HG03064 (cell line): ENCODE measurements at regions not wholly inside any gene's neighbourhood (a gene's known extent, or its start where the extent isn't known, plus 50 kb on each side); places are given as distances from the start of the nearest gene placed in this dataset.

Experiments used
- ATAC-seq: cut with Tn5 transposase; IDR thresholded peaks from one replicate; pipeline ENCODE4 v1.9.1; 2021; ENCODE audit warnings: low read depth; ENCODE audit not compliant: unreplicated experiment

- no peak for ATAC-seq
Measured at GRCh38 chr22:48689206-48689605, 1138.5 kb downstream of the BRD1 start.

GRCh38 chr22:48688366-48688765, 1139.3 kb downstream of the BRD1 start:
- ATAC-seq: no peak

GRCh38 chr22:48687606-48688005, 1140.1 kb downstream of the BRD1 start:
- ATAC-seq: no peak

DNA sequence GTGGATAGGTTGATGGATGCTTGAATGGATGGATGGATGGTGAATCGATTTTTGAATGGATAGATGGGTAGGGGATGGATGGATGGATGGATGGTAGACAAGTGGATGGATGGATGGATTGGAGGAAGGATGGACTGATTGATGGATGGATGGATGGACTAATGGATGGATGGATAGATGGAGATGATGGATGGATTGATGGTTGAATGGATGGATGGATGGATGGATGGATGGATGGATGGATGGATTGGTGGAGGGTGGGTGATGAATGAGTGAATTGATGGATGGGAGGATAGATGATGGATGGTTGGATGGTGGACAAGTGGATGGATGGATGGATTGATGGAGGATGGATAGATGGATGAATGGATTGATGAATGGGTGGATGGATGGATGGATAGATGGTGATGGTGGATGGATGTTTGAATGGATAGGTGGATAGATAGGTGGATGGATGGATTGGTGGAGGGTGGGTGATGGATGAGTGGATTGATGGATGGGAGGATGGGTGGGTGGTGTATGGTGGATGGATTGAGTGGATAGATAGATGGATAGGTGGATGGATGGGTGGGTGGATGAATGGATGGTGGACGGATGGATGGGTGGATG, 1140.9 kb downstream of the BRD1 start:
- ATAC-seq: no peak

DNA sequence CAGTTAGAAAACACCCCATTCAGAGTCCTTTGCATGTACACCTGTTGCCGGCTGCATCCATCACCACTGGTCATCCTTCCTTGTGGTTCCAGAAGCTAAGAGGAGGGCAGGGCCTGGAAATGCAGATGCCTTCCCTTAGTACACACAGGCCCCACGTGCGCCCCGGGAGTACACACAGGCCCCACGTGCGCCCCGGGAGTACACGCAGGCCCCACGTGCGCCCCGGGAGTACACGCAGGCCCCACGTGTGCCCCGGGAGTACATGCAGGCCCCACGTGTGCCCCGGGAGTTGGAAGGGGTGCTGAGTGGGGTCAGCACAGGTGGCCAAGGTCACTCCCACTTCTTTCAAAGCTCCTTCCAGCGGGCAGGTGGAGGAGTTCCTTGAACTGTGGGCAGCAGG, 1141.9 kb downstream of the BRD1 start:
- ATAC-seq: no peak

- no peak for ATAC-seq
Measured at GRCh38 chr22:48683640-48684039, 1144.0 kb downstream of the BRD1 start.

DNA sequence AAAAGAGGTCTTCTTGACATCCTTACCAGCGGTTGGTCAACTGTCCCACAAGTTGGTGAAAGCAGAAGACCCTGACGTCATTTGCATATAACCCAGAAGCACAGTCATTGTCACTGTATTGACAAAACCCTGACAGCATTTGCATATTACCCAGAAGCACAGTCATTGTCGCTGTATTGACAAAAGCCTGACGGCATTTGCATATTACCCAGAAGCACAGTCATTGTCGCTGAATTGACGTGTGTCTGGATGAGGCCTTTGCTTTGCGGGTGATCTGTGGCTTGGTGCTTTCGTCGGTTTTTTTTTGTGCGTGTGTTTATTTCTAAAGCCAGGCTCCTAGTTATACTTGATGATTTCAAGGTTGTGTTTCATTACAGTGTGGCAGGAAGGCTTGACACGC, 1145.2 kb downstream of the BRD1 start:
- ATAC-seq: no peak

DNA sequence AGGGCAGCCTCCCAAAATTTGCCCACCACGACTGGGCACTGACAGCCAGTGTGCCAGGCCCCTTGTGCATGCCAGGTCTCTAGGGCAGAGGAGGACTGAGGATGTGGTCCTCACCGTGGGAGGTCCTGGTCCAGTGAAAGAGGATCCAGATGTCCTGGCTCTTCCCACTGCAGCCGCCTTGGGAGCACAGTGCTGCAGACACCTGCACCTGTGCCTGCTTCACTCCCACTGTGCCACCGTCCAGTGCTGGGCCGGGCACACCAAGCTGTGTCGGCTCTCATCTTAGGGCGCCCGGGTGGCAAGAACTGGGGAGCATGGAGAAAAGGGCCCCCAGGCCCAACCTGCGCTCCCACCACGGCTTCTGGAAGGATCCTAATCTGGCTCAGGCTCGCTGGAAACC, 1147.1 kb downstream of the BRD1 start:
- no peak for ATAC-seq

DNA sequence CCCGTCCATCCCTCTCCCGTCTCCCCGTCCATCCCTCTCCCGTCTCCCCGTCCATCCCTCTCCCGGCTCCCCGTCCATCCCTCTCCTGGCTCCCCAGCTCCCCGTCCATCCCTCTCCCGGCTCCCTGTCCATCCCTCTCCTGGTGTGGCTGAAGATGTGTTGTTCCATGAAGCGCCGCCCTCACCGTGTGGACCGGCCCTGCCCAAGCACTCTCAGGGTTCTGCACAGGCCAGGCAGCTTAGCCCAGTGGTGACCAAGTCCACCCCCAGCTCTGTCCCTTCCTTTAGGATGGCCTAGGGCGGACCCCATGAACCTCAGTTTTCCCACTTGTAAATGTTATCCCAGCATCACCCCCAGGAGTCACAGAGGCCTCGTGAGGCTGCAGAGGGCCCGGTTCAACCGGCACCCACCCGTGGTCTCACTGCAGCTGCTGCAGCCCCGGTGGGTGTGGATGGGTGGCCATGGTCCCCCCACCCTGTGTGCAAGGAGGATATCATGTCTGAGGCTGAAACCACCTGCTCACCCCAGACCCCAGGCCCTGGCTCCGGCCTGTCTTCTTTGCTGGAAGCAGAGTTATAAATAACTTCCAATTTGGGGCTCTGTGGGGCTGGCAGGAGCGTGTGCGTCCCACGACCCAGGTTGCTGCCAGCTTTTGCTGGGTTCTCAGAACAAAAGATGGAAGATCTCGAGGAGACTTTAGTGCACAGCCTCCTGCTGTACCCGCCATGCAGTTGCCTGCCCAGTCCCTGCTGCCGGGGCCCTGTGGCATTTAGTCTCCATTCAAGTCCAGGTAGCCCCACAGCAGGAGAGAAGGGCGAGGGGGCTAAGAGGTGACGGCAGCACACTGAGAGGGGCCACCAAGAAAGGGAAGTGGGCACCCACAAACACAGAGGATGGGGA, 1147.8 kb downstream of the BRD1 start:
- ATAC-seq: no peak

- no peak for ATAC-seq
Measured at GRCh38 chr22:48678171-48679135, 1149.2 kb downstream of the BRD1 start.

GRCh38 chr22:48677621-48678020, 1150.1 kb downstream of the BRD1 start:
- ATAC-seq: no peak

DNA sequence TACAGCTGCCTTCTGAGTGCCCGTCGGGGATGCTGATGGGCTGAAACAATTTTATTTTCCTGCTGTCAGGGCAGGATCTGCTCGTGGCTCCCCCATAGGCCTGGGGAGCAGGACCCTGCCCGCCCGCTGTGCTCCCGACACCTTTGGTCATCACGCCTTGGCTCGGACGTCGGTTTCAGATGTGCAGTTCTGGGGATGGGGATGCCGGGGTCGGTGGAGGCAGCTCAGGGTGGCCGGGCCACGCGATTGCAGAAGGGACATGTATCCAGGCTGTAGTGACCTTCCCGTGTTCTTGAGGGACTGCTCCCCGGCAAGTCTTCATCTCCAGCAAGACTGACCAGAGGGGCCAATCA, 1150.5 kb downstream of the BRD1 start:
- ATAC-seq: no peak

GRCh38 chr22:48676266-48677167, 1151.2 kb downstream of the BRD1 start:
- ATAC-seq: no peak

- ATAC-seq: no peak
Measured at GRCh38 chr22:48675830-48676145, 1151.9 kb downstream of the BRD1 start.

GRCh38 chr22:48675141-48675829, 1152.4 kb downstream of the BRD1 start:
- no peak for ATAC-seq

GRCh38 chr22:48673806-48674500, 1153.7 kb downstream of the BRD1 start:
- no peak for ATAC-seq

DNA sequence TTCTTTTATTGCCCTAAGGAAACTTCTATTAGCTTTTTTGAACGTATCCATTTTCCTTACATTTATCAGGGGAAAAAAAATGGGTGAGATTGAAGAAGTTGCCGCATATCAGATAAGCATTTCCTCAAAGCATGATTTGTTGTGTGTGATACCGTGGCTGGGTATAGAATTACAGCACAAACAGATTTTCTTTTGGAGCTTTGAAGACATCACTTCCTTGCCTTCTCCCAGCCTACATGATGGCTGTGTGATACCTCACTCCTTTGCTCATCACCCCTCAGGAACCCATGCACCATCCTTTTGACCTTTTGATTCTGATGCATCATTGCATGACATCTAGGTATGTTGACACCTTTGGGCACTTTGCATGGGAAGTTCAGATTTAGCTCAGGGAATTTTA, 1155.3 kb downstream of the BRD1 start:
- ATAC-seq: no peak

GRCh38 chr22:48670731-48671130, 1156.9 kb downstream of the BRD1 start:
- ATAC-seq: no peak
